ENCODE measurements at regions not wholly inside any gene's neighbourhood (a gene's known extent, or its start where the extent isn't known, plus 50 kb on each side); places are given as distances from the start of the nearest gene placed in this dataset.

GRCh38 chr2:120454654-120455385 is 108.9 kb downstream of the INHBB start:
- DNase-seq (ENCODE audit: low read depth, low spot score) = no peak

- DNase-seq (ENCODE audit: low read depth, low spot score) = no peak
These were observed 109.5 kb downstream of the INHBB start for GRCh38 chr2:120455390-120455789.

DNA sequence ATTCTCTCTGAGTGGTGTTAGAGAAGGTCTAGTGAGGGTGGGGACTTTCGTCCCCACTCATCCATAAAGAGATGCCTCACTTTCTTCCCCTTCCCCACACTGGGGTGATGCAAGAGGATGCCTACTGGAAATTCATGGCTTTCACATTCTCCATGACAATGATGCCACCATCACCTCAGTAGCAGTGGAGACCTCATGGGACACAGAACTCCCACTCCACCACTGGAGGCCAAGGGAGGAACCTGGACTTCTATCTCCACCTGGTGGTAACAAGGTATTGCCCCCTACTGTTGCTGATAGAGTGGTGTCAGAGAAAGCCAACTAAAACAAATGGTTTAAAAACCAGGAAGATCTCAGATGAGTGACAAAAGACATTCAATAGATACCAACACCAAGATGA is 110.9 kb downstream of the INHBB start:
- no peak for DNase-seq (ENCODE audit: low read depth, low spot score)

GRCh38 chr2:120460511-120460910 is 114.6 kb downstream of the INHBB start:
- DNase-seq (ENCODE audit: low read depth, low spot score) = no peak

GRCh38 chr2:120461092-120461491 is 115.2 kb downstream of the INHBB start:
- no peak for DNase-seq (ENCODE audit: low read depth, low spot score)

GRCh38 chr2:120461546-120462537 is 115.9 kb downstream of the INHBB start:
- DNase-seq (ENCODE audit: low read depth, low spot score) = no peak

DNA sequence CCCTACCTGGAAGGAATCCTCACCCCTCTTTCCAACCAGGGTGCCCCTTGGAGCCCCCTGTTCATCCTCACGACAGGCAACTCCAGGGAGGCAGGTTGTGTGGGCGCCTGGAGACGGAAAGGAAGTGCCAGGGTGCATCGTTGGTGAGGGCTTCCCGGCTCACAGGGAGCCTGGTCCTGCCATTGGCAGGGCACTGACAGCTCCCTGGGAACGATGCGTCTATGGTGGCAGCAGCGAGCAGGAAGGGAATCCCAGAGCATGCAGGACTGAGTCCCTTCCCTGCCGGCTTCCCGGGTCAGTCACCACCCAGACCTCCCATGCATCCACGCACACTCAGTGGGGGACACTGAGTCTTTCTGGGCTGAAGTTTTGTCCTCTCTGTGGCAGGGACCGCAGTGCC is 117.6 kb downstream of the INHBB start:
- no peak for DNase-seq (ENCODE audit: low read depth, low spot score)

DNA sequence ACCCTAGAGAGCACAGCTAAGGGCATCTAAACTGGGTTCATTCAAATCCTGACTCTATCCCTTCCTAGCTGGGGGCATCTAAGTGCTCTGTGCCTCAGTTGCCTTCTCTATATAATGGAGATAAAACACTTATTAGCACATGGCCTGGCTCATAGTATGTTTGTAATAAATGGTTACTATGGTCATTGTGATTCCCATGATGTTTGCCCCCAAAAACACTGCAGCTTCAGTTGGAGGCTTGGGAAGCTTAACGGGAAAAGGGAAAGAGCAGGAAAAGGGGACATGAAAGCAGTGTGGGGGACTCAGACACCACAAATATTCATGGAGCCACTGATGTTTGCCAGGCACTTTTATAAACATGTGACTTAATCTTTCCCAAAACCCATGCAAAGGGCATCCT is 118.1 kb downstream of the INHBB start:
- no peak for DNase-seq (ENCODE audit: low read depth, low spot score)

- no peak for DNase-seq (ENCODE audit: low read depth, low spot score)
These were observed 118.6 kb downstream of the INHBB start for GRCh38 chr2:120464448-120464931.

DNA sequence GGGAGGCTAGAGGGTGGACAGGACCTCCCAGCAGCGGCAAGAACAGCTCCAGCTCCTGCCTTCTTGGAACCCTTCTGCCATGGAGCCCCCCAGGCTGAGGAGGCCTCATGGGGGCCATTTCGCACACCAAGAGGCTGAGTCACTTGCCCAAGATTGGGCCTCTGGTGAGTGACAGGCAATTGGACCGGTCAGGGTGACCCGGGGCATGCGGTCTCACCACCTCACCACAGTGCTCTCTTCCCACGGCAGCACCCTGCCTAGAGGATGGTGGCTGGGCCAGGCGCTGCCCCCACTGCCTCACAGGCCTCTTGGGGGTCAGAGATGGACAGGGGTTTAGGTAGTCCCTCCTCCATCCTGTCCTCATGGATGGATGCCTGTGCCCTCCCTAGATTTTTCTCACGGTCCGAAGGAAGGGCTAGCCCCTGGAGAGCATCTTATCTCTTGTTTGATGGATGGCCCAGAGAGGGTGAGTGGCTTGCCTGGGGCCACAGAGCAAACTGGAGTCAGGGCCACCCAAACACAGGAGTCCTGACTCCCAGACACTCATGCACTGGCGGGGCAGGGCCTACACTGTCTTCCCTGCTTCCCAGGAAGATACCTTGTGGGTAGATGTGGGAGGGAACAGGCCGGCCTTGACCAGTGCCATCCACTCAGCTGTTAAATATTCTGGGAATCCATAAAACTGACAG is 119.2 kb downstream of the INHBB start:
- DNase-seq (ENCODE audit: low read depth, low spot score) = no peak

- no peak for DNase-seq (ENCODE audit: low read depth, low spot score)
These were observed 119.7 kb downstream of the INHBB start for GRCh38 chr2:120465701-120465988.

DNA sequence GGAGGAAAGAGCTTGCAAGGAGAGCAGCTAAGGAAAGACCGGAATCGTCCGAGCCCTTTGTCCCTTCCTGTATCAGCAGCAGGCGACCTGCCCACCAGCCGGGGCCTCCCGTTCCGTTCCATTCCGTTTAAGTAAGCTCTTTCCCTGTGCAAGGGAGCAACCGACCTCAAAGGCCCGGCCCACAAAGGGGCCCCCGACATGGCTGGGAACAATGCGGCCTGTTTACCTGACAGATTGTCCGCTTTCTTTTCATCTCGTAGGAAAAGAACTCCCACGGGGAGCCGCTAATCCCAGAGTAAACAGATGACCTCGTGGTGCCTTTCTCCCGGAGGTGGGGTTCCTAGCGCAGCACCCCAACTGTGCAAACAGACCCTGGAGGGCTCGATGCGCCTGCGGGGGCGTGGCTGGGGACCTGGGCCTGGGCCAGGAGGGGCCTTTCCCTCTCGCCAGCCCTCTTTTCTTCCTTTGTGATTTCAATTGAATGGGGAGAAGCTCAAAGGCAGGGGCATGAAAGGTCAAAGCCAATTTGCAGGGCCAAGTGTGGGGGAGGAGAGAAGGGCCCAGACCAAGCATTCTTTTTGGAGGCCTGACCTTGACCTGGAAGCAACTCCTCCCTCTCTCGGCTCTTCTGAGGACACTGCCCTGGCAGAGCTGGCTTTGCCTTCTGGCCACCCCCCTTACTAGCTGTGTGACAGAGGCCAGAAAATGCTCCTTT is 120.2 kb downstream of the INHBB start:
- no peak for DNase-seq (ENCODE audit: low read depth, low spot score)

- no peak for DNase-seq (ENCODE audit: low read depth, low spot score)
These were observed 120.7 kb downstream of the INHBB start for GRCh38 chr2:120466704-120467054.

DNA sequence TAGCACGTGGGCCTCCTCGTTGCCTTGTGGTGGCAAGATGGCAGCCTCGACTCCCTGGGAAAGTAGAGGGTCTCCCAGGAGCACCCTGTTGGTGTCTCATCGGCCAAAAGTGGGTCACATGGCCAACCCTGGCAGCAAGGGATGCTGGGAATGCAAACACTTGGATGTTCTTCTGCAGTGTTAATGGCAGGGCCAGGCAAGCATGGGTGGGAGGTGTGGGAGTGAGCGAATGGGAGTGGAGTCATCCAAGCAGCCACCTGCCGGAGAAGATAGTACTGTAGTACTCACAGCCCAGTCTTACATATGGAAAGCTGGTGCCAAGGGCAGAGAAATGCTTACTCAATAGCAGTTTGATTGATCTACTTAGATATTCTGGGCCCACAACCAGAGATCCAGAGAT is 122.2 kb downstream of the INHBB start:
- DNase-seq (ENCODE audit: low read depth, low spot score) = no peak

GRCh38 chr2:120469426-120469825 is 123.5 kb downstream of the INHBB start:
- no peak for DNase-seq (ENCODE audit: low read depth, low spot score)

- no peak for DNase-seq (ENCODE audit: low read depth, low spot score)
These were observed 124.4 kb downstream of the INHBB start for GRCh38 chr2:120470041-120470965.

DNA sequence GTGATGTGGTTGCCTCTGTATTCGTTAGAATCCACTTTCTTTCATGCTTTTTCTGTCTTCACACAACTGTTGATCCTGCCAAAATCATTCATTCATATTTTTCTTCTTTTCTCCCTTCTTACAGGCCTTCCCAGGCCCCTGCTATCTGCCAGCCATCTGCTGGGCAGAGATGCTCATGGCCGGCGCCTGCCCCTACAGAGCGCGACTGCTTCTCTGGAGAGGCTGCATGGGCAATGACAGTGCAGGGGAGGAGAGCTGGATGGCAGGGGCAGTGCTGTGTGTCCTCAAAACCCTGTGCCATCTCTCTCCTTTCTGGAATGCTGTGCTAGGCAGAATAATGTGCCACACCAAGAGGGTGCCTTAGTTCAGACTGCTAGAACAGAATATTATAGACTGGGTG is 125.2 kb downstream of the INHBB start:
- DNase-seq (ENCODE audit: low read depth, low spot score) = no peak

DNA sequence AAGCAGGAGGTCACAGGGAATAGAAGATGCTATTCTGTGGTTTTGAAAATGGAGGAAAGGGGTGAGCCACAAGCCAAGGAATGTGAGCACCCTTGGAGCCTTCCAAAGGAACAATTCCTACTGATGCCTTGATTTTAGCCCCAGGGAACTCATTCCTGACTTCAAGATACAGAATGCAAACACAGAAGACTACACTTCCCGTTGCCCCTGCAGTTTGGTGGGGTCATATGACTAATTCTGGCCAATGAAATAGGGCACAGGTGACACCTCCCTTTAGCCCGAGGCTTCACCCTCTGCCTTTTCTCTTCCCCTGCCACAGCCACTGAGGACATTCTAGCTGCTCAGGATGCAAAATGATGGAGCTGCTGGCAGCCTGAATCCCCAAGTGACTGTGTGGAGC is 126.1 kb downstream of the INHBB start:
- no peak for DNase-seq (ENCODE audit: low read depth, low spot score)

DNA sequence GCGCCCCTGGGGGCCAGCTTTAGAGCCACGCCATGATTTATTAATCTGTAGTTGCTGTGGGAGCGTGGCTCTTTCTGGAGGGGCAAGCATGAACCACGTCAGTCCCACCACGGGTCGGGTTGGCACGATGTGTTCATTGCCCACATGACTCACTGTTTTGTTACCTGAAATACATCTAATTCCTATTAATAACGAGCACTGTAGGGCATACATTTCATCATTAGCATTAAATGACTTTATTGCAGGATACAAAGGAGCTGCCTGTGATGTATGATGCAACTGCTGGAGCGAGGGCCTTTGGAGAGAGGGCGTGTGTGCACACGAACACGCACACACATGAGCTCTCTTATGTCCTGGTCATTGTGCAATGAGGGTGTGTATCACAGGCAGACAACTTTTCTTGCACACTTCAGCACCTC is 127.0 kb downstream of the INHBB start:
- DNase-seq (ENCODE audit: low read depth, low spot score) = no peak

DNA sequence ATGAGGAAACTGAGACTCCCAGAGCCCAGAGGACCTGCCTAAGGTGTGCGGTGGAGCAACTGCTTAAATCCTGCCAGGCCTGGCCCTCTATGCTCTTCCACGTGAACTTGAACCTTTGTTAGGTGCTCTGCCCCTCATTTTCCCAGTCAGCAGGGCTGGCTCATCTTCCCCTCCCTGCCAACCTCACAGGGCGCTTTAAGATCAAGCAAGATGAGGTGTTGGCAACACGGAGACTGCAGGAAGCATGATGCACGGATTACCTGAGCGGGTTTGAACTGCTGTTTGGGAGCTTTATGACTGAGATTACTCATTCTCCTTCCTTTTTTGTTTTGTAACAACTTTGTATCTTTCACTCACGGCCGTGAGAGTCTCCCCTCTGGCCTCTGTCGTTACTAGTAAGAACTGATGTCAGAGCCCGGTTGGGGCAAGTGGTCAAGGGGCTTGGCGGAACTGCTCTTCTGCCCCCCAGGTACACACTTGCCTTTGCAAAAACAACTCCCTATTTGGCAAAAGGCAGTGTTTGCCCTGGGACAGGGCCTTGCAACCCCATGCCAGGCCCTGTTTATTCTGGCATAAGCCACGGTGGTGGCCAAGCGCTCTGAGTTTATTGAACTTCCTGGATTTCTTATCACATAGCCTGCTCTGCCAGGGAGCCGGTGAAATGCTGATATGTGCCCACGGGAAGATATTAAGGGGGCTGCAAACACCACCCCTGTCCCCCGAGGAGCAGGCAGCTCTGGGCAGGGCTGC is 127.8 kb downstream of the INHBB start:
- DNase-seq (ENCODE audit: low read depth, low spot score) = no peak

Data from pulmonary artery endothelial cell (primary cell).